HFF-Myc (cell line): ENCODE measurements at regions not wholly inside any gene's neighbourhood (a gene's known extent, or its start where the extent isn't known, plus 50 kb on each side); places are given as distances from the start of the nearest gene placed in this dataset.

Source experiments
- DNase-seq: peaks from one replicate; pipeline ENCODE4 v3.0.0-alpha.2; 2011; ENCODE audit warnings: low read depth; ENCODE audit errors: extremely low read depth
- H3K4me3 ChIP-seq: replicated peaks from 2 replicates; pipeline ENCODE4 v1.5.1; 2011; ENCODE audit warnings: low read depth, mild to moderate bottlenecking, control low read depth, low read length
- CTCF ChIP-seq: IDR thresholded peaks from 2 replicates; pipeline ENCODE4 v1.5.1; 2012; ENCODE audit warnings: mild to moderate bottlenecking, low read depth, low read length, control low read depth; ENCODE audit errors: missing control alignments

GRCh38 chr11:45517171-45517770 is 148.2 kb downstream of the CHST1 start:
- H3K4me3 ChIP-seq: no peak overlapping the region
- DNase-seq: no peak
- no peak for TF ChIP-seq CTCF

GRCh38 chr11:45513821-45514340 is 151.5 kb downstream of the CHST1 start:
- no peak for DNase-seq
- H3K4me3 ChIP-seq: no peak overlapping the region
- TF ChIP-seq CTCF: no peak

- no peak for TF ChIP-seq CTCF
- no peak overlapping the region for H3K4me3 ChIP-seq
- DNase-seq: no peak
These were observed 152.8 kb downstream of the CHST1 start for GRCh38 chr11:45512471-45513148.

GRCh38 chr11:45511566-45511965 is 153.9 kb downstream of the CHST1 start:
- no peak for DNase-seq

GRCh38 chr11:45507916-45508315 is 157.5 kb downstream of the CHST1 start:
- H3K4me3 ChIP-seq: no peak overlapping the region
- TF ChIP-seq CTCF: no peak
- no peak for DNase-seq

More at GRCh38 chr11:45511566-45511965, 153.9 kb downstream of the CHST1 start:
- TF ChIP-seq CTCF: no peak
- H3K4me3 ChIP-seq: no peak overlapping the region

- DNase-seq: no peak
- no peak overlapping the region for H3K4me3 ChIP-seq
- no peak for TF ChIP-seq CTCF
These were observed 162.1 kb downstream of the CHST1 start for GRCh38 chr11:45503311-45503710.
